Esophagus muscularis mucosa (tissue), 4 donors: ENCODE measurements at regions not wholly inside any gene's neighbourhood (a gene's known extent, or its start where the extent isn't known, plus 50 kb on each side); places are given as distances from the start of the nearest gene placed in this dataset.

Experiments
- EP300 ChIP-seq: sonication (generic); formaldehyde crosslinking; IDR thresholded peaks from one replicate; pipeline ENCODE4 v1.6.1; 2017; ENCODE audit warnings: antibody characterized with exemption
- POLR2A ChIP-seq: fragments of 450-650 bp; IDR thresholded peaks from one replicate; pipeline ENCODE4 v1.6.1; 2017; ENCODE audit warnings: antibody characterized with exemption, moderate library complexity, mild to moderate bottlenecking, low read depth
- POLR2AphosphoS5 ChIP-seq, 2 donors: sonication (generic); formaldehyde crosslinking; IDR thresholded peaks; one replicate each; pipeline ENCODE4 v1.6.1; 2017; ENCODE audit warnings: antibody characterized with exemption in 2 of 2
- TF ChIP-seq, protein P1 (sequence below), 3 experiments: fragments of 200-600 bp in 2 of 3; fragments of 450-650 bp in 1 of 3; sonication (generic) in 2 of 3; IDR thresholded peaks; one replicate each; pipeline ENCODE4 v1.5.1; 2017 to 2019; ENCODE audit warnings: antibody characterized with exemption in 3 of 3, mild to moderate bottlenecking in 2 of 3, moderate library complexity in 1 of 3

DNA sequence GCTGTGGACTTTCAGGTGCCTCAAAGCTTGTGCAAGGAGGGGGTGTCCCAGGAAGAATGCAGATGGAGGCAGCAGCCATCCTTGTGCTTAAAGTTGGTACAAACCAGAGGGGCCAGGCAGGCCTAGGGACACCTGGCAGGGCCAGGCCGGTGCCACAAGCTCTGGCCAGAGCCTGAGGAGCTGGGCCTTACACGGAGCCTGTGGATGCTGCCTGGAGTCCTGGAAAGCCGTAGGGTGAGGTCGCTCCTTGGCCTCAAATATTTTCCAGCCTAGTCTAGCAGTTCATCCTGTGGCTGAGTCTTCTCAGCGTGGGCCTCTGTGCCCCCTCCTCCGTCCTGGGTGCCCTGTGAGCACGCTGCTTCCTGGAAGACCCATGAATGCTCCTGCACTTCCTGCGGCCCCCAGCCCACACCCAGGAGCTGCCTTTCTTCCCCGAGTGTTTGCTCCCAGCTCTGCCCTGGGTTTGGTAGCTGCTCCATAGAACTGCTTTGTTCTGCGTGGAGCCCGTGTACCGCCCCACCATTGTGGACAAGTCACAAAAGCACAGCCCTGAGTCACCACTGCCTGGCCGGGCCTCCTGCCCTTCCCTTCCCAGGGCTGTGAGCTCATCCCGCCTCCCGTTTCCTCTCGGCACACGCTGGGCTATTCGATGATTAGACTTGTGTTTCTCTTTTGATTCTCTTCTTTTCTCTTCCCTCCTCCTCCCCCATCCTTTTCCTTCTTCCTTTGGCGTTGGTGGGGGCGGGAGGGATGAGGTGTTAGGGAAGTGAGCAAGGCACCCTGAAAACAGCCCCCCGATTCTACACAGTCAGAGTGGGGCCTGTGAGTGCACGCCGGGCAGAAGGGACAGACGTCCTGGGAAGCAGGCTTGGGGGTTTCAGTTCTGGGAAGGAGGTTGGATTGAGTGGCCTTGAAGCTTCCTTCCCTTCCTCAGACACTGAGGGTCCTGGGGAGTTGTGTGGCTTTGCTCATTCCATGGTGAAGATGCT, 73.2 kb upstream of the SHH start:
- TF ChIP-seq, protein P1, sequence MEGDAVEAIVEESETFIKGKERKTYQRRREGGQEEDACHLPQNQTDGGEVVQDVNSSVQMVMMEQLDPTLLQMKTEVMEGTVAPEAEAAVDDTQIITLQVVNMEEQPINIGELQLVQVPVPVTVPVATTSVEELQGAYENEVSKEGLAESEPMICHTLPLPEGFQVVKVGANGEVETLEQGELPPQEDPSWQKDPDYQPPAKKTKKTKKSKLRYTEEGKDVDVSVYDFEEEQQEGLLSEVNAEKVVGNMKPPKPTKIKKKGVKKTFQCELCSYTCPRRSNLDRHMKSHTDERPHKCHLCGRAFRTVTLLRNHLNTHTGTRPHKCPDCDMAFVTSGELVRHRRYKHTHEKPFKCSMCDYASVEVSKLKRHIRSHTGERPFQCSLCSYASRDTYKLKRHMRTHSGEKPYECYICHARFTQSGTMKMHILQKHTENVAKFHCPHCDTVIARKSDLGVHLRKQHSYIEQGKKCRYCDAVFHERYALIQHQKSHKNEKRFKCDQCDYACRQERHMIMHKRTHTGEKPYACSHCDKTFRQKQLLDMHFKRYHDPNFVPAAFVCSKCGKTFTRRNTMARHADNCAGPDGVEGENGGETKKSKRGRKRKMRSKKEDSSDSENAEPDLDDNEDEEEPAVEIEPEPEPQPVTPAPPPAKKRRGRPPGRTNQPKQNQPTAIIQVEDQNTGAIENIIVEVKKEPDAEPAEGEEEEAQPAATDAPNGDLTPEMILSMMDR (IDR thresholded peaks at IDR 0.05): no peak
- no peak for TF ChIP-seq POLR2A
- TF ChIP-seq POLR2AphosphoS5 (IDR thresholded peaks at IDR 0.05): no peak
- no peak for TF ChIP-seq EP300
